ENCODE measurements at regions not wholly inside any gene's neighbourhood (a gene's known extent, or its start where the extent isn't known, plus 50 kb on each side); places are given as distances from the start of the nearest gene placed in this dataset.

DNA sequence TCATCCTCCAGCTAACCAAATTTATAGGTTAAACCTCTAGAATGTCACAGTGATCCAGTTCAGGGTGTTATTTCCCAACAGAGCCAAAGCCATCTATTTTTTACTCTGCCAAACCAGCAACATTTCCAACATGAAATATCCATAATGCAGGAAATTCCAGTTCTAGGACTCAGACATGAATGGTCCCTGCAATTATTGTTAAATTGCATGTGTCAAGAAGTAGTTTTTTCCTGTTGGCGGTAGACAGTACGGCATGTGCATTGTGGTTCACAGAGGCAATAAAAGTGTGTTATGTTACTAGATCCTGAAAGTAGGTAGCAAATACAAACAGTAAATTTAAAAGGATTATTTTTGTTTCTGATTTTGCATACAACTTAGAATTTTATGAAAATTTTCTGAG lies 215.7 kb upstream of the THBS1 start:
- H3K36me3 ChIP-seq (ENCODE audit: control insufficient read depth in 2 of 4, insufficient read depth in 4 of 4, low read length in 3 of 4), result no peaks in the 10 kb centered on the region
- H4K20me1 ChIP-seq (replicated peaks in 1 of 2; ENCODE audit: control insufficient read depth in 1 of 2, insufficient read depth in 2 of 2, low read length in 2 of 2), result no peaks in the 10 kb centered on the region
- no peak overlapping the region for H3K9ac ChIP-seq (replicated peaks in 1 of 4; ENCODE audit: extremely low read depth in 1 of 4, low read depth in 3 of 4, low read length in 3 of 4)
- H3K23ac ChIP-seq (ENCODE audit: insufficient read length), result no peak overlapping the region
- H4K8ac ChIP-seq (ENCODE audit: extremely low read depth, insufficient read depth, low read length), result no peak overlapping the region
- H3K23me2 ChIP-seq (ENCODE audit: low read depth, low read length), result no peaks in the 10 kb centered on the region
- no peak overlapping the region for H2AFZ ChIP-seq (ENCODE audit: low read length)
- H2BK15ac ChIP-seq (ENCODE audit: low read length), result no peak overlapping the region
- no peaks in the 10 kb centered on the region for H3K27me3 ChIP-seq (replicated peaks in 1 of 4; ENCODE audit: control insufficient read depth in 3 of 4, extremely low read depth in 1 of 4, insufficient read depth in 3 of 4, low read length in 3 of 4)
- no peak overlapping the region for H3K27ac ChIP-seq (ENCODE audit: low read depth, low read length)
- no peaks in the 10 kb centered on the region for H3K79me2 ChIP-seq (ENCODE audit: control insufficient read depth in 1 of 2, insufficient read depth in 2 of 2, low read length in 2 of 2)
- no peak for TF ChIP-seq TAF1 (IDR thresholded peaks at IDR 0.05; ENCODE audit: low read depth, low read length)
- TF ChIP-seq SP4 (IDR thresholded peaks at IDR 0.05; ENCODE audit: low read length), result no peak
- TF ChIP-seq SAP30 (IDR thresholded peaks at IDR 0.05; ENCODE audit: insufficient read depth, insufficient replicate concordance, low read length), result no peak
- no peak for TF ChIP-seq POU5F1 (IDR thresholded peaks at IDR 0.05; ENCODE audit: low read depth, low read length)
- no peak for TF ChIP-seq POLR2A (IDR thresholded peaks at IDR 0.05; ENCODE audit: control extremely low read depth in 1 of 2, low read depth in 2 of 2, low read length in 2 of 2)
- no peak for TF ChIP-seq MAFK (IDR thresholded peaks at IDR 0.05; ENCODE audit: low read depth, low read length)
- no peak for TF ChIP-seq CBX5 (IDR thresholded peaks at IDR 0.05; ENCODE audit: low read depth, low read length)
- no peak for TF ChIP-seq TCF12 (IDR thresholded peaks at IDR 0.05; ENCODE audit: low read depth, low read length)
- H3K79me1 ChIP-seq (ENCODE audit: low read depth, low read length), result no peaks in the 10 kb centered on the region
- H4K91ac ChIP-seq (replicated peaks; ENCODE audit: insufficient read length, low read length), result no peak overlapping the region
- H3K18ac ChIP-seq (ENCODE audit: extremely low read depth, low read length), result no peak overlapping the region
- no peak overlapping the region for H3K4me2 ChIP-seq (ENCODE audit: insufficient read depth in 1 of 2, low read depth in 2 of 2, low read length in 2 of 2)
- WGBS, 2 experiments (ENCODE audit: extremely low coverage in 1 of 2, insufficient coverage in 1 of 2, insufficient read length in 1 of 2, insufficient replicate concordance in 2 of 2, low coverage in 1 of 2, low lambda C conversion rate in 2 of 2, missing lambda C conversion rate in 1 of 2), result 77% methylated on average over 2 of the region's 2 CpGs; no CpG with 5 or more reads in 1 of the 2 experiments
- no peaks in the 10 kb centered on the region for H3K4me1 ChIP-seq (replicated peaks in 1 of 4; ENCODE audit: control insufficient read depth in 3 of 4, insufficient read depth in 4 of 4, low read length in 3 of 4)
- H3K4ac ChIP-seq (replicated peaks; ENCODE audit: insufficient read length, low read depth, low read length), result no peak overlapping the region
- FAIRE-seq (no peak), DNase-seq (ENCODE audit: low read depth in 1 of 2, low spot score in 2 of 2) (no peak)
- no peak overlapping the region for H3K56ac ChIP-seq (replicated peaks; ENCODE audit: insufficient read length, low read depth, low read length)
- peaks cover 4 to 5% of the 10 kb centered on the region in 2 experiments; a peak in 2 of 4 replicates for H3K9me3 ChIP-seq (ENCODE audit: insufficient read depth in 2 of 2, low read depth in 1 of 2, low read length in 1 of 2)
- no peak overlapping the region for H2BK120ac ChIP-seq (replicated peaks; ENCODE audit: low read depth, low read length)
- no peak overlapping the region for H2AK5ac ChIP-seq (ENCODE audit: low read depth, low read length)
- no peak overlapping the region for H2BK12ac ChIP-seq (ENCODE audit: low read depth, low read length)
- CTCF ChIA-PET (ENCODE audit: partially characterized antibody), result interaction anchor here (1.1 kb wide), 1 partner anchor 18 kb away, joined by 4 read pairs; no protein-coding TSS in a partner anchor
- POLR2A ChIA-PET (ENCODE audit: partially characterized antibody), result no interaction called here
- no peak overlapping the region for H2BK5ac ChIP-seq (ENCODE audit: low read depth, low read length)
- H2BK20ac ChIP-seq (ENCODE audit: low read length), result no peak overlapping the region
- H3K14ac ChIP-seq (ENCODE audit: insufficient read length), result no peak overlapping the region
- H4K5ac ChIP-seq (ENCODE audit: insufficient read length, low read depth, low read length), result no peak overlapping the region
- no peak overlapping the region for H3K4me3 ChIP-seq (ENCODE audit: extremely low read depth in 1 of 4, insufficient read depth in 2 of 4, low read depth in 3 of 4, low read length in 4 of 4)
